ENCODE measurements at regions not wholly inside any gene's neighbourhood (a gene's known extent, or its start where the extent isn't known, plus 50 kb on each side); places are given as distances from the start of the nearest gene placed in this dataset.

GRCh38 chr4:106587558-106587957 lies 219.0 kb upstream of the GIMD1 start:
- TF ChIP-seq GATA3 (IDR thresholded peaks at IDR 0.05; ENCODE audit: low read depth, low read length) (no peak), GATA2 (IDR thresholded peaks at IDR 0.05; ENCODE audit: low read depth, low read length) (no peak)

All from SH-SY5Y (cell line).